Lower lobe of right lung (tissue), 2 donors: ENCODE measurements at regions not wholly inside any gene's neighbourhood (a gene's known extent, or its start where the extent isn't known, plus 50 kb on each side); places are given as distances from the start of the nearest gene placed in this dataset.
"Not testable (repeated sequence)": the region's sequence is repeated elsewhere in the genome, so short reads cannot be mapped to it uniquely, and the experiment has no call there.

Experiments
- ATAC-seq, 2 donors: fragments of 200-7000 bp; cut with Tn5 transposase; one replicate each; pipeline ENCODE4 v1.9.1; 2020 to 2022; ENCODE audit warnings: mild to moderate bottlenecking in 2 of 2, moderate library complexity in 2 of 2
- DNase-seq: peaks from one replicate; pipeline ENCODE4 v3.0.0-alpha.2; 2020
- H3K27ac ChIP-seq: fragments of 200-600 bp; one replicate; pipeline ENCODE4 v1.8.0; 2022
- H3K27me3 ChIP-seq: fragments of 200-600 bp; one replicate; pipeline ENCODE4 v1.8.0; 2022; ENCODE audit warnings: low read depth
- H3K36me3 ChIP-seq: fragments of 200-600 bp; one replicate; pipeline ENCODE4 v1.8.0; 2022; ENCODE audit warnings: mild to moderate bottlenecking
- H3K4me1 ChIP-seq: fragments of 200-600 bp; one replicate; pipeline ENCODE4 v1.8.0; 2022
- H3K4me3 ChIP-seq: fragments of 200-600 bp; one replicate; pipeline ENCODE4 v1.8.0; 2022; ENCODE audit warnings: mild to moderate bottlenecking
- H3K9me3 ChIP-seq: fragments of 200-600 bp; one replicate; pipeline ENCODE4 v1.8.0; 2022
- CTCF ChIP-seq: fragments of 200-600 bp; IDR thresholded peaks from one replicate; pipeline ENCODE4 v1.8.0; 2022; ENCODE audit warnings: antibody characterized with exemption, mild to moderate bottlenecking
- intact Hi-C: fragments of 100-400 bp; cut with DNase I; formaldehyde crosslinking; loops from one replicate; pipeline ENCODE4 v1.11.0; 2022
- donor health status: DM: no; HTN: yes; CAD: no; lungs with severe emphysema.

DNA sequence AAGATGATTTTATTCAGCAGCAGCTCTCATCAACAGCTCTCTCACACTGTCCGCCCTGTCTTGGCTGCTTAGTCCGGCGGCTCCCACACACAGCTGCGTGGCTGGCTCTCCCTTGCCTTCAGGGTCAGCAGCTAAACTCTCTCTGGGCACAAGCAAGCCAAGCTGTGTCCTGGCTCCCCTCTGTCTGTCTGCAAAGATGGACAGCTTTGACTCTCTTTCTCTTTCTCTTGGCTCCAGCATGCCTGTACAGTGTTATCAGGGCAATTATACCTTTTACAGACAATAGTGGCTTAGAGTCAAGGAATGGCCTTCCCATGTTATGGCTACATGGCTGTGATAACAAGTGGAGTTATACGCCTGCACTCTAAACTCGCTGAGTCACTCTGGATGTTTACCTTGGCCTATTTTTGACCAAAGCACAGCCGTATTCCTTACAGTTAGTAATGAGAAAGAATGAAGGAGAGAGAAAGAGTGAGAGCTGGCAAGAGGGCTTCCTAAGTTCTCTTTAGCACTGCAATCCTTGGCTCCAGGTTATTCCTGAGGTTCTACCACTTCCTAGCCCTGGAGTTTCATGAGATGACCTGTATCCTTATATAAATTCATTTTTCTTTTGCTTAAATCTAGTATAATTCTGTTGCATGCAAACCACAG lies 59.9 kb upstream of the ZSWIM5 start:
- TF ChIP-seq CTCF: no peak
- Histone ChIP-seq H3K27me3 (no peaks in the 10 kb centered on the region), H3K36me3 (no peaks in the 10 kb centered on the region), H3K4me1 (peaks cover 10% of the 10 kb centered on the region), H3K27ac (peak overlapping the region; percentile 31), H3K9me3 (no peaks in the 10 kb centered on the region), H3K4me3 (no peak overlapping the region)
- intact Hi-C loops: no loop called here
- peak; percentile 30 to 79 for ATAC-seq
- no peak for DNase-seq

DNA sequence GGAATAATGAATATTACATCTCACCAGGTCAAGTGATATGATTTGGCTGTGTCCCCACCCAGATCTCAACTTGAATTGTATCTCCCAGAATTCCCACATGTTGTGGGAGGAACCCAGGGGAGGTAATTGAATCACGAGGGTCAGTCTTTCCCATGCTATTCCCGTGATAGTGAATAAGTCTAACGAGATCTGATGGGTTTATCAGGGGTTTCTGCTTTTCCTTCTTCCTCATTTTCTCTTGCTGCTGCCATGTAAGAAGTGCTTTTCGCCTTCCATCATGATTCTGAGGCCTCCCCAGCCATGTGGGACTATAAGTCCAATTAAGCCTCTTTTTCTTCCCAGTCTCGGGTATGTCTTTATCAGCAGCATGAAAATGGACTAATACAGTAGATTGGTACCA lies 58.4 kb upstream of the HPDL start:
- intact Hi-C loops: not testable (repeated sequence)
- H3K4me1 ChIP-seq: peaks cover 10% of the 10 kb centered on the region

GRCh38 chr1:45272267-45272666 lies 54.4 kb upstream of the HPDL start:
- DNase-seq, intact Hi-C loops, H3K4me3 ChIP-seq, H3K36me3 ChIP-seq, H3K27me3 ChIP-seq, H3K4me1 ChIP-seq, H3K27ac ChIP-seq, H3K9me3 ChIP-seq, ATAC-seq: not testable (repeated sequence)

More for the DNA sequence above, 58.4 kb upstream of the HPDL start:
- H3K4me3 ChIP-seq, H3K27me3 ChIP-seq, H3K9me3 ChIP-seq, H3K27ac ChIP-seq, H3K36me3 ChIP-seq, DNase-seq, ATAC-seq: not testable (repeated sequence)

GRCh38 chr1:45272913-45273371 lies 53.8 kb upstream of the HPDL start:
- intact Hi-C loops: no loop called here

GRCh38 chr1:45275054-45275453 lies 51.6 kb upstream of the HPDL start:
- Histone ChIP-seq H3K9me3 (no peaks in the 10 kb centered on the region), H3K27me3 (no peaks in the 10 kb centered on the region), H3K4me1 (peaks cover 3% of the 10 kb centered on the region), H3K36me3 (no peaks in the 10 kb centered on the region), H3K27ac (no peak overlapping the region), H3K4me3 (no peak overlapping the region)
- ATAC-seq: no peak
- TF ChIP-seq CTCF: no peak
- no peak for DNase-seq
- intact Hi-C loops: no loop called here

More at GRCh38 chr1:45272913-45273371, 53.8 kb upstream of the HPDL start:
- H3K4me1 ChIP-seq: peaks cover 3% of the 10 kb centered on the region
- no peak for DNase-seq
- no peaks in the 10 kb centered on the region for H3K36me3 ChIP-seq
- TF ChIP-seq CTCF: no peak
- no peak overlapping the region for H3K27ac ChIP-seq
- peak in 1 of 2 donors; percentile 32 for ATAC-seq
- no peaks in the 10 kb centered on the region for H3K27me3 ChIP-seq
- no peak overlapping the region for H3K4me3 ChIP-seq
- H3K9me3 ChIP-seq: no peaks in the 10 kb centered on the region
